ENCODE measurements at regions not wholly inside any gene's neighbourhood (a gene's known extent, or its start where the extent isn't known, plus 50 kb on each side); places are given as distances from the start of the nearest gene placed in this dataset.

- no peak for DNase-seq (ENCODE audit: extremely low read depth, low read depth, low spot score)
Measured at GRCh38 chr20:21808863-21809664, 103.6 kb downstream of the PAX1 start.

DNA sequence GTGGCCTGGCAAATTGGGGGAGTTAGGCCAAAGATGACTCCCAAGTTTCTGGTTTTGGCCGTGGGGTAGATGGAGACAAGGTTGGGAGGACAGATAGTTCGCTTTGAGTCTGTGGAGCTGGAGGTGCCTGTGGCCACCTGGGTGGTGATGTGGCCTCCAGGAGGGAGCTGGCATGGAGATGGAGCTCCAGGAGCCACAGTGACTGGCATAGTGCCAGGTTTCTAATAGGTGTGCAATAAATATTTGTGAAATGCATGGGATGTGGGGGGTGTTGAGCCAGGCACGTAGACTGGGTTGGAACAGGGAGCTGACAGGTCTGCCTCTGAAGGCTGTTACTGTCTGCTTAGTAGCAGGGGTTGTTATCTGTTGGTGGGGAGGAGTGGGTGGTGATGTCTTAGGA lies 102.7 kb downstream of the PAX1 start:
- no peak for DNase-seq (ENCODE audit: extremely low read depth, low read depth, low spot score)

DNA sequence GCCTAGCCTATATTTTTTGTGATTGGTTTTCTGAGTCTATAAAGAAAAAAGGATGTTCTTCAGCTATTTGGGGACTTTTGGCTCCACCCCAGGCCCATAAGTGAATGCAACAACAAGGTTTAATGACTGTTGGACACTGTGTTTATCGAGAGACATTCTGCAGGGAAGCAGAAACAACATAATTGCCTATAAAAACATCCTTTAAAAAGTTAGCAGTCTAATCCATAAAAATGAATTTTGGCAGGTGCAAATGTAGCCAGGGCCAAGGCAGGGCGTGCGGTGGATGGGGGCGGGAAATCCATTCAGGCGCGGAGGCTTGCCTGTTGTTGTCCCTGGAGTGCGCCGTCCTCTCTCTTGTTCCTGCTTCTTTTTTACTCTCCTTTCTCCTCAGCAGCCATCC lies 99.3 kb downstream of the PAX1 start:
- DNase-seq (ENCODE audit: extremely low read depth, low read depth, low spot score): no peak

DNA sequence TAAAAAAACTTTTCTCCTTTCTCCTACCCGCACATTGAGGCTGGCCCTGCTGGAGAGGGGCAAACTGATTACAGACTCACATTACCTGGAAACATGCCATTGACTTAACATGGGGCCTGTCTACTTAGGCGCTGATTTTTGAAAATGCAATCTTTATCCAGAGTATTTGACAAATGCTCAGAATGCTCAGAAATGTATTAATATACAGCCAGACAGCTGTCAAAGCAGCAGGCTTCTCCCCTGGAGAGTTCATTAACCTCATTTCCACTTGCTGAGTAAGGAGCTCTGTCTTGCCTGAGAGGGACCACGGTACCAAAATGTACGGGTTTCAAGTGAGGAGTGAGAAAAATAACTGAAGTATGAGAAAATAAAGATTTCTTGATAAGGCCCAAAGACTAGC lies 95.7 kb downstream of the PAX1 start:
- DNase-seq (ENCODE audit: extremely low read depth, low read depth, low spot score): no peak

DNA sequence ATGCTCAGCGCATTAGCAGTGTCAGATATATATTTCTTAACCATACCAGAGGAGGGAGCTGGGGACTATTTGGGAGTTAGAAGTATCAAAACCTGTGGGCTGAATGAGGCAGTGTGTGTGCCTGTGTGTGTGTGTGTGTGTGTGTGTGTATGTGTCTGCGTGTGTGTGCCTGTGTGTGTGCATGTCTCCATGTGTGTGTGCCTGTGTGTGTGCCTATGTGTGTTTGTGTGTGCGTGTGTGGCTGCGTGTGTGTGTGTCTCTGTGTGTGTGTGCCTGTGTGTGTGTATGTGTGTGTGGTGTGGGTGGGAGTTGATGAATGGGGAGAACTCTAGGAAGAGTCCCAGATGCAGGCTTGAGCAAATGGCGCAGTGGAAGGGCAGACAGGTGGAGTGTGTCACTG lies 92.9 kb downstream of the PAX1 start:
- DNase-seq (ENCODE audit: extremely low read depth, low read depth, low spot score): no peak

DNA sequence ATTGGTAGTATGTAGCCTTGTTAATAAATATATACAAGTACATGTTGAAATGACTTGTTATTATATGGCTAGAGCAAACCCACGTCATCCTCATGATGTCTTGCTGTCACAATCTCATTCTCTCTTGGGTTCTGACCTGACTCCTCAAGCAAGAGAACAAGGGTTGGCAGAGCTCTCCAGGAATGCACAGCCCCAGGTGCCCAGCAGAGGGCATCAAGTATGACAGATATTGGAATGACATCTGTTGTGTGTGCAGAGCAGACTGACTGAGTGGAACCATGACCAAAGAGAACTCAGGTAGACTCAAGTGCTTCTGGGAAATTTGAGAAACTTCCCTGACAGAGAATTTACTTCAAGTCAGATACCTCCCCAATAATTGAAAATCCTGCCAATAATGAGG lies 90.6 kb downstream of the PAX1 start:
- DNase-seq (ENCODE audit: extremely low read depth, low read depth, low spot score): no peak

DNA sequence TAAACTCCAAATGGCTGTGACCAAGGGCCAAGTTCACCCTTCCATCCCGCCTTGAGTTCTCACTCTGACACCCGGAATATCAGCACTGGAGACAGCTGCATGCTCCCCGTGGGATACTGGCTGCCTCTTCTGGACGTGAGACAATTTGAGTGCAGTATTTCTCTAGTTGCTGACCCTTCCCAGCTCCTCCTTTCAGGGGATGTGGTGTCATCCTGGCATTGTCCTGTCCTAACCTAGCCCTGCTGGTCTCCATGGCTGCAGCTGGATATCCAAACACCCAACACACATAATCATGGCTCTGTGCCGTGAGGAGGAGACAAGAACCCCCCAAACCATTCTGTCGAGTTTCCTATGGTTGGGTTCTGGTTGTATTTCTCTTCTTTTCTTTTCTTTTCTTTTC lies 82.6 kb downstream of the PAX1 start:
- DNase-seq (ENCODE audit: extremely low read depth, low read depth, low spot score): no peak

GRCh38 chr20:21781446-21782075 lies 76.1 kb downstream of the PAX1 start:
- no peak for DNase-seq (ENCODE audit: extremely low read depth, low read depth, low spot score)

- no peak for DNase-seq (ENCODE audit: extremely low read depth, low read depth, low spot score)
Measured at GRCh38 chr20:21780528-21780927, 75.1 kb downstream of the PAX1 start.
